ENCODE measurements at regions not wholly inside any gene's neighbourhood (a gene's known extent, or its start where the extent isn't known, plus 50 kb on each side); places are given as distances from the start of the nearest gene placed in this dataset.
A peak's percentile ranks its signal among the peaks of the same experiment; 100 is the strongest.

DNA sequence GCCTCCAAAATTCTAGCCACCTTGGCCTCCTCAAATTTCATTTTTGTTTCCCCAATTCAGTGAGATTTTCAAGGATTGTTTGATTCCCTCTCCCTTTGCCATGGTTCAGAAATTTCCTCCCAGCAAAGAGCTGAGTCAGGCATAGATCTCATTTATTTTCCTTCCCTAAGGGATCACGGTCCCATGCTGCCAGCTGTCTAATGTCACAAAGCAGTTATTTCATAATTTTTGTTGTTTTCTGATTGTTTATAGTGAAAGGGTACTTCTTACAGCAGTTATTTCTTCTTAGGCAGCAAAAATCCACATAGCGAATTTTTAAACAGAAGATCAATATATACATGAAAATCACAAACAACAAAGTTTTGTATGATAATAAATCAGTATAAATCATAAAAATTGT, 470.5 kb upstream of the MAGEB18 start:
- Histone ChIP-seq H3K27ac (ENCODE audit: low read depth, low read length) (no peak overlapping the region), H3K9me3 (ENCODE audit: control insufficient read depth, insufficient read depth, low read length) (no peaks in the 10 kb centered on the region), H3K27me3 (ENCODE audit: control insufficient read depth, insufficient read depth, low read length) (no peaks in the 10 kb centered on the region), H3K4me3 (ENCODE audit: low read depth, low read length) (no peak overlapping the region)
- TF ChIP-seq, protein P1, sequence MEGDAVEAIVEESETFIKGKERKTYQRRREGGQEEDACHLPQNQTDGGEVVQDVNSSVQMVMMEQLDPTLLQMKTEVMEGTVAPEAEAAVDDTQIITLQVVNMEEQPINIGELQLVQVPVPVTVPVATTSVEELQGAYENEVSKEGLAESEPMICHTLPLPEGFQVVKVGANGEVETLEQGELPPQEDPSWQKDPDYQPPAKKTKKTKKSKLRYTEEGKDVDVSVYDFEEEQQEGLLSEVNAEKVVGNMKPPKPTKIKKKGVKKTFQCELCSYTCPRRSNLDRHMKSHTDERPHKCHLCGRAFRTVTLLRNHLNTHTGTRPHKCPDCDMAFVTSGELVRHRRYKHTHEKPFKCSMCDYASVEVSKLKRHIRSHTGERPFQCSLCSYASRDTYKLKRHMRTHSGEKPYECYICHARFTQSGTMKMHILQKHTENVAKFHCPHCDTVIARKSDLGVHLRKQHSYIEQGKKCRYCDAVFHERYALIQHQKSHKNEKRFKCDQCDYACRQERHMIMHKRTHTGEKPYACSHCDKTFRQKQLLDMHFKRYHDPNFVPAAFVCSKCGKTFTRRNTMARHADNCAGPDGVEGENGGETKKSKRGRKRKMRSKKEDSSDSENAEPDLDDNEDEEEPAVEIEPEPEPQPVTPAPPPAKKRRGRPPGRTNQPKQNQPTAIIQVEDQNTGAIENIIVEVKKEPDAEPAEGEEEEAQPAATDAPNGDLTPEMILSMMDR (IDR thresholded peaks at IDR 0.05; ENCODE audit: low read depth, low read length): no peak
- DNase-seq (ENCODE audit: low read depth, low spot score): no peak
- CTCF ChIA-PET: no interaction called here
- POLR2A ChIA-PET: no interaction called here

- TF ChIP-seq, protein P1 (IDR thresholded peaks at IDR 0.05; ENCODE audit: low read depth, low read length): no peak
- Histone ChIP-seq H3K27ac (ENCODE audit: low read depth, low read length) (no peak overlapping the region), H3K4me3 (ENCODE audit: low read depth, low read length) (no peak overlapping the region), H3K27me3 (ENCODE audit: control insufficient read depth, insufficient read depth, low read length) (no peaks in the 10 kb centered on the region), H3K9me3 (ENCODE audit: control insufficient read depth, insufficient read depth, low read length) (no peaks in the 10 kb centered on the region)
- POLR2A ChIA-PET: no interaction called here
- no peak for DNase-seq (ENCODE audit: low read depth, low spot score)
- CTCF ChIA-PET: no interaction called here
Observed at GRCh38 chrX:25674776-25675175, 463.4 kb upstream of the MAGEB18 start.

GRCh38 chrX:25701876-25702275, 436.3 kb upstream of the MAGEB18 start:
- no peak for DNase-seq (ENCODE audit: low read depth, low spot score)
- CTCF ChIA-PET: no interaction called here
- POLR2A ChIA-PET: no interaction called here
- Histone ChIP-seq H3K27me3 (ENCODE audit: control insufficient read depth, insufficient read depth, low read length) (no peaks in the 10 kb centered on the region), H3K4me3 (ENCODE audit: low read depth, low read length) (no peak overlapping the region), H3K9me3 (ENCODE audit: control insufficient read depth, insufficient read depth, low read length) (no peaks in the 10 kb centered on the region; the same call in 1 of the 2 replicates), H3K27ac (ENCODE audit: low read depth, low read length) (no peak overlapping the region)
- TF ChIP-seq, protein P1 (IDR thresholded peaks at IDR 0.05; ENCODE audit: low read depth, low read length): no peak

- no peak overlapping the region for H3K4me3 ChIP-seq (ENCODE audit: low read depth, low read length)
- H3K27ac ChIP-seq (ENCODE audit: low read depth, low read length): no peak overlapping the region
- no peak for DNase-seq (ENCODE audit: low read depth, low spot score)
- no peaks in the 10 kb centered on the region for H3K27me3 ChIP-seq (ENCODE audit: control insufficient read depth, insufficient read depth, low read length)
- ChIA-PET POLR2A (no interaction called here), CTCF (no interaction called here)
- TF ChIP-seq, protein P1 (IDR thresholded peaks at IDR 0.05; ENCODE audit: low read depth, low read length): no peak
- no peaks in the 10 kb centered on the region for H3K9me3 ChIP-seq (ENCODE audit: control insufficient read depth, insufficient read depth, low read length)
Observed at GRCh38 chrX:25717122-25717521, 421.0 kb upstream of the MAGEB18 start.

DNA sequence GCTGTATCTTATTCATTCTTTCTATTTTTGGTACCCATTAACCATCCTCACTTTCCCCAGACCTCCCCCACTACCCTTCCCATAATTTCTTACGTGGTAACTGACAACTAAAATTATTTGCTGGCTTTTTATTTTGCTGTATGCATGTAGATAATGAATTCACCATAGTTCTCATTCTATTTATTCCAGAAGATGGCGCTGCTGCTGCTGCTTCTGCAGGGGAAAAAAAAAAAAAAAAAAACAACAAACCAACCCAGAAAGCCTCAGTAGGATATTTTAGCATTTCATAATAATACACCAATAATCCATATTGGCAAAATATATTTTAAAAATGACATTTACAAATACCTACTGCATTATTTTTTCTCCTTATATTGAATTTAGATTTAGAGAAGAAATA, 416.6 kb upstream of the MAGEB18 start:
- Histone ChIP-seq H3K27ac (ENCODE audit: low read depth, low read length) (no peak overlapping the region), H3K9me3 (ENCODE audit: control insufficient read depth, insufficient read depth, low read length) (no peaks in the 10 kb centered on the region), H3K27me3 (ENCODE audit: control insufficient read depth, insufficient read depth, low read length) (no peaks in the 10 kb centered on the region), H3K4me3 (ENCODE audit: low read depth, low read length) (no peak overlapping the region)
- CTCF ChIA-PET: no interaction called here
- no peak for DNase-seq (ENCODE audit: low read depth, low spot score)
- TF ChIP-seq, protein P1 (IDR thresholded peaks at IDR 0.05; ENCODE audit: low read depth, low read length): peak; percentile 44
- POLR2A ChIA-PET: no interaction called here
